ENCODE measurements at regions not wholly inside any gene's neighbourhood (a gene's known extent, or its start where the extent isn't known, plus 50 kb on each side); places are given as distances from the start of the nearest gene placed in this dataset.

- TF ChIP-seq CTCF (IDR thresholded peaks at IDR 0.05; ENCODE audit: low read depth, low read length, poor library complexity, severe bottlenecking) (no peak), EZH2phosphoT487 (IDR thresholded peaks at IDR 0.05; ENCODE audit: borderline replicate concordance, low read length) (no peak)
These were observed 537.3 kb downstream of the MID1IP1 start for GRCh38 chrX:39338583-39338982.

All from DOHH2 (cell line).